ENCODE measurements at regions not wholly inside any gene's neighbourhood (a gene's known extent, or its start where the extent isn't known, plus 50 kb on each side); places are given as distances from the start of the nearest gene placed in this dataset.

DNA sequence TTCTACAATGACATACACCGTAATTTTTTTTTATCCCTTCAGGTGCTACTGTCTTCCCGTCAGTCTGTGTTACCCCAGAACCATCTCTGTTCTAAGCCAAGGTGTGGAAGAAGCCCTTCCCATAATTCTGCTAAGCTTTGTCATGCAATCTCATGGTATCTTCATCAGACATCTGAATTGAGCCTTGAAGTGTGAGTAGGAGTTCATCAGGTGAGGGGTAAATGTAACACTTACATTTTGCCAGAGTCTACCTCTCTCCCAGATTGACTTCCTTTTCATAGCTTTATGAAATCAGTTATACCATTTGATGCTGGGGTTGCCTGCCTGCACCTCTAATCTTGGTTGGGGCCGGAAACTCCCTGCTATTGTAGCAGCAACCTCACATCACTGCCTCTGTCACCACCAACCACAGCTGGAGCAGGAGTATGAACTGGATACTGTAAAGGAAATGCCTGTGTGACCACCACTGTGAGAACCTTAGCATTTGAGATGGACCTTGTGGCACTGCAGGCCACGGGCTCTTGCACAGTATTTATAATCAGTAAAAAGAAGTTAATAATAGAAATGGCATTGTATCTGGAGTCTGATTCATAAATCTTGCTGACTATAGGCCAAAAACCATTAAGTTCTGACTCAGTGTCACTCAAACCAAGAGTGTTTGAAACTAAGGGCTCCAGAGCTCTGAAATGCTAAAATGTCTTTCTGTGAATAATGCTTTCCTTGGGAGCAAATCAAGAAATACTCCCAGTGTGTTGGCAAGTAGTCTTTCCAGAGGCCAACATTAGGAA, 58.7 kb upstream of the STK38L start:
- Histone ChIP-seq H3K27me3 (ENCODE audit: insufficient read depth, low read length) (no peaks in the 10 kb centered on the region), H3K9ac (ENCODE audit: low read length) (no peak overlapping the region), H3K36me3 (ENCODE audit: insufficient read depth, low read length) (no peaks in the 10 kb centered on the region), H3K9me3 (ENCODE audit: low read length) (no peaks in the 10 kb centered on the region), H3K9me2 (ENCODE audit: low read depth, low read length) (no peaks in the 10 kb centered on the region), H3K4me3 (ENCODE audit: low read depth, low read length, poor library complexity, severe bottlenecking) (no peak overlapping the region), H4K20me1 (ENCODE audit: insufficient read depth, low read length) (no peaks in the 10 kb centered on the region), H3K27ac (ENCODE audit: low read depth, low read length, poor library complexity, severe bottlenecking) (no peak overlapping the region), H3K4me1 (ENCODE audit: insufficient read depth, low read length, severe bottlenecking) (no peaks in the 10 kb centered on the region), H3K4me2 (ENCODE audit: low read length) (no peak overlapping the region), H3F3A (ENCODE audit: insufficient read depth, low read length) (no peaks in the 10 kb centered on the region), H3K79me2 (ENCODE audit: insufficient read depth, low read length) (no peaks in the 10 kb centered on the region), H2AFZ (ENCODE audit: low read length) (no peak overlapping the region)
- TF ChIP-seq, protein P1, sequence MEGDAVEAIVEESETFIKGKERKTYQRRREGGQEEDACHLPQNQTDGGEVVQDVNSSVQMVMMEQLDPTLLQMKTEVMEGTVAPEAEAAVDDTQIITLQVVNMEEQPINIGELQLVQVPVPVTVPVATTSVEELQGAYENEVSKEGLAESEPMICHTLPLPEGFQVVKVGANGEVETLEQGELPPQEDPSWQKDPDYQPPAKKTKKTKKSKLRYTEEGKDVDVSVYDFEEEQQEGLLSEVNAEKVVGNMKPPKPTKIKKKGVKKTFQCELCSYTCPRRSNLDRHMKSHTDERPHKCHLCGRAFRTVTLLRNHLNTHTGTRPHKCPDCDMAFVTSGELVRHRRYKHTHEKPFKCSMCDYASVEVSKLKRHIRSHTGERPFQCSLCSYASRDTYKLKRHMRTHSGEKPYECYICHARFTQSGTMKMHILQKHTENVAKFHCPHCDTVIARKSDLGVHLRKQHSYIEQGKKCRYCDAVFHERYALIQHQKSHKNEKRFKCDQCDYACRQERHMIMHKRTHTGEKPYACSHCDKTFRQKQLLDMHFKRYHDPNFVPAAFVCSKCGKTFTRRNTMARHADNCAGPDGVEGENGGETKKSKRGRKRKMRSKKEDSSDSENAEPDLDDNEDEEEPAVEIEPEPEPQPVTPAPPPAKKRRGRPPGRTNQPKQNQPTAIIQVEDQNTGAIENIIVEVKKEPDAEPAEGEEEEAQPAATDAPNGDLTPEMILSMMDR (IDR thresholded peaks at IDR 0.05; ENCODE audit: low read length) = no peak

- Histone ChIP-seq H2AFZ (ENCODE audit: low read length) (no peak overlapping the region), H3K4me2 (ENCODE audit: low read length) (no peak overlapping the region)
These were observed 57.9 kb upstream of the STK38L start for GRCh38 chr12:27186022-27186839.

DNA sequence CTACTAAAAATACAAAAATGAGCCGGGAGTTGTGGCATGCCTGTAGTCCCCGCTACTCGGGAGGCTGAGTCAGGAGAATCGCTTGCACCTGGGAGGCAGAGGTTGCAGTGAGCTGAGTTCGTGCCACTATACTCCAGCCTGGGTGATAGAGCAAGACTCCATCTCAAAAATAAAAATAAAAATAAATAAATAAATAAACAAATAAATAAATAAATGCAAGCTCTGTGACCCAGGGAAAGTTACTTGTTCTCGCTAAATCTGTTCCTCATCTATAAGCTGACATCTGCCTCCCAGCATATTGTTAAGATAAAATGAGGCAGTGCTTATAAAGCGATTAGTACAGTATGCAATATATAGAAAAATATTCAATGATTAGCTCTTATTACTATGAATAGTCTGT, 56.4 kb upstream of the STK38L start:
- TF ChIP-seq, protein P1 (IDR thresholded peaks at IDR 0.05; ENCODE audit: low read length) = no peak
- TF ChIP-seq EZH2 (IDR thresholded peaks at IDR 0.05; ENCODE audit: borderline replicate concordance, low read length) = no peak

More at GRCh38 chr12:27186022-27186839, 57.9 kb upstream of the STK38L start:
- no peak overlapping the region for H3K27ac ChIP-seq (ENCODE audit: low read depth, low read length, poor library complexity, severe bottlenecking)
- H3K36me3 ChIP-seq (ENCODE audit: insufficient read depth, low read length) = no peaks in the 10 kb centered on the region
- no peaks in the 10 kb centered on the region for H3K79me2 ChIP-seq (ENCODE audit: insufficient read depth, low read length)
- H4K20me1 ChIP-seq (ENCODE audit: insufficient read depth, low read length) = no peaks in the 10 kb centered on the region
- no peaks in the 10 kb centered on the region for H3K4me1 ChIP-seq (ENCODE audit: insufficient read depth, low read length, severe bottlenecking)
- H3K9me2 ChIP-seq (ENCODE audit: low read depth, low read length) = no peaks in the 10 kb centered on the region
- TF ChIP-seq, protein P1 (IDR thresholded peaks at IDR 0.05; ENCODE audit: low read length) = no peak
- TF ChIP-seq EZH2 (IDR thresholded peaks at IDR 0.05; ENCODE audit: borderline replicate concordance, low read length) = no peak
- H3K4me3 ChIP-seq (ENCODE audit: low read depth, low read length, poor library complexity, severe bottlenecking) = no peak overlapping the region
- no peak overlapping the region for H3K9ac ChIP-seq (ENCODE audit: low read length)
- no peaks in the 10 kb centered on the region for H3K9me3 ChIP-seq (ENCODE audit: low read length)
- H3F3A ChIP-seq (ENCODE audit: insufficient read depth, low read length) = no peaks in the 10 kb centered on the region
- no peaks in the 10 kb centered on the region for H3K27me3 ChIP-seq (ENCODE audit: insufficient read depth, low read length)

More for the DNA sequence above, 56.4 kb upstream of the STK38L start:
- H3F3A ChIP-seq (ENCODE audit: insufficient read depth, low read length) = no peaks in the 10 kb centered on the region
- no peaks in the 10 kb centered on the region for H3K9me3 ChIP-seq (ENCODE audit: low read length)
- no peak overlapping the region for H3K27ac ChIP-seq (ENCODE audit: low read depth, low read length, poor library complexity, severe bottlenecking)
- no peaks in the 10 kb centered on the region for H4K20me1 ChIP-seq (ENCODE audit: insufficient read depth, low read length)
- no peaks in the 10 kb centered on the region for H3K27me3 ChIP-seq (ENCODE audit: insufficient read depth, low read length)
- no peak overlapping the region for H3K9ac ChIP-seq (ENCODE audit: low read length)
- no peak overlapping the region for H3K4me3 ChIP-seq (ENCODE audit: low read depth, low read length, poor library complexity, severe bottlenecking)
- no peaks in the 10 kb centered on the region for H3K4me1 ChIP-seq (ENCODE audit: insufficient read depth, low read length, severe bottlenecking)
- H2AFZ ChIP-seq (ENCODE audit: low read length) = no peak overlapping the region
- no peaks in the 10 kb centered on the region for H3K9me2 ChIP-seq (ENCODE audit: low read depth, low read length)
- no peak overlapping the region for H3K4me2 ChIP-seq (ENCODE audit: low read length)
- no peaks in the 10 kb centered on the region for H3K79me2 ChIP-seq (ENCODE audit: insufficient read depth, low read length)
- no peaks in the 10 kb centered on the region for H3K36me3 ChIP-seq (ENCODE audit: insufficient read depth, low read length)

All from OCI-LY1 (cell line).